Neuron (in vitro differentiated cells): ENCODE measurements at regions not wholly inside any gene's neighbourhood (a gene's known extent, or its start where the extent isn't known, plus 50 kb on each side); places are given as distances from the start of the nearest gene placed in this dataset.
"Not testable (repeated sequence)": the region's sequence is repeated elsewhere in the genome, so short reads cannot be mapped to it uniquely, and the experiment has no call there.

Experiments used
- H2AFZ ChIP-seq: one replicate; pipeline ENCODE4 v1.6.1; 2013; ENCODE audit warnings: low read depth, mild to moderate bottlenecking, inconsistent platforms, low read length, moderate library complexity
- H3K27me3 ChIP-seq: one replicate; pipeline ENCODE4 v1.6.1; 2013; ENCODE audit warnings: low read length; ENCODE audit not compliant: insufficient read depth
- H3K36me3 ChIP-seq: one replicate; pipeline ENCODE4 v1.6.1; 2013; ENCODE audit warnings: low read length; ENCODE audit not compliant: insufficient read depth
- H3K4me1 ChIP-seq: one replicate; pipeline ENCODE4 v1.6.1; 2013; ENCODE audit warnings: low read length; ENCODE audit not compliant: insufficient read depth
- H3K4me3 ChIP-seq: 2 replicates; pipeline ENCODE4 v1.5.1; 2013; ENCODE audit warnings: mild to moderate bottlenecking, low read length, moderate library complexity
- H3K9me3 ChIP-seq: one replicate; pipeline ENCODE4 v1.6.1; 2013; ENCODE audit warnings: low read length

DNA sequence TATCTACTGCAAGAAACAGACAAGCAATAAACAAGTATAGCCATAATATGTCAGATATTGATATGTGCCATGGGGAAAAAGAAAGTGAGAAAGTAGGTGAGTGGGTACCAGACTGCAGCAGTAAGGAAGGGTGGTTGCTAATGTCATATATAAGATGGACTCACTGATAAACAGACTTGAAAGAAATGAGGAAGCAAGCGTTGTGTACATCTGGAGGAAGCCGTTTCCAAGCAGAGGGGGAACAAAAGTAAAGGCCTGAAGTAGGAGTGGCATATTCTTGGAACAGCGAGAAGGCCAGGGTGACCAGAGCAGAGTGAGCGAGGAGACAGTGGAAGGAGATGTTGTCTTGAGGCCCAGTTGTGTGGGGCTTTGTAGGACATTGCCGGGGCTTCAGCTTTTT is 142.2 kb upstream of the MAP3K1 start:
- Histone ChIP-seq H3K27me3 (no peaks in the 10 kb centered on the region), H3K4me1 (peaks cover 4% of the 10 kb centered on the region), H3K9me3 (no peaks in the 10 kb centered on the region), H3K36me3 (no peaks in the 10 kb centered on the region), H2AFZ (no peak overlapping the region), H3K4me3 (no peak overlapping the region)

DNA sequence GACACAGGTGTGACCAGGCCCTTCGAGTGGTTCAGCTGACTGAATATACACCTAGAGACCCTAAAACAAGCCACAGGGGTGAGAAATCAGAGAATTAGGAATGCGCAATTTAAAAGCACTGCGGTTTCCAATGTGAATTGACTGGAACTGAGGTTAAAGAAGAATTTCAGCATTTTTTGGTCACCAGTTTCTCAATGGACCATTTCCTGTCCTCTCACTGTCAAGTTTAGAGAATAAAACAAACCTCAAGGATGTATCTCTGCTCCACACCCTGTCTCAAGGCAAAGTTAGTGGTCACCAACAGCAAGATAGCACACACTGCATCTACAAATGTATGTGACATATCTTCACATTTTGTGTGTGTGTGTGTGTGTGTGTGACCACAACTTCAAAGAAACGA is 143.8 kb upstream of the MAP3K1 start:
- Histone ChIP-seq H3K4me1 (peaks cover 4% of the 10 kb centered on the region), H2AFZ (no peak overlapping the region), H3K9me3 (no peaks in the 10 kb centered on the region), H3K27me3 (no peaks in the 10 kb centered on the region), H3K4me3 (no peak overlapping the region), H3K36me3 (no peaks in the 10 kb centered on the region)

DNA sequence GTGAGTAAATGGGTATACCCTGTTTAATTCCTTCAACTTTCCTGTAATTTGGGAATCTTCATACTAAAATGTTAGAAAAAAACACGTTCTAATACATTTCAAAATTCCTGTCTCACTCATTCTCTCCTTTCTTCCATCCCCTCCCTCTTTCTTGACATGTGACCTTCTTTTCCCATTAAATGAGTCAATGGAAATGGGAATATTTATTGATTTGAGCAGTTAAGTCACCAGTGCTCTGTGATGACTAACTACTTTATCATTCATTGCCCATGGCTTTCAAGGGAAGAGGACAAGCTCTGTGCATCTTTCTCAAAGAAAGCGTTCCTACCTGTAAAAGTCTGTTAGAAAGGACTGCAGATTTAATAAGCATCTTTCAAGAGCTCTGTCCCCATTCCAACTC is 144.4 kb upstream of the MAP3K1 start:
- Histone ChIP-seq H2AFZ (no peak overlapping the region), H3K9me3 (no peaks in the 10 kb centered on the region), H3K27me3 (no peaks in the 10 kb centered on the region), H3K4me1 (peaks cover 4% of the 10 kb centered on the region), H3K4me3 (no peak overlapping the region), H3K36me3 (no peaks in the 10 kb centered on the region)

DNA sequence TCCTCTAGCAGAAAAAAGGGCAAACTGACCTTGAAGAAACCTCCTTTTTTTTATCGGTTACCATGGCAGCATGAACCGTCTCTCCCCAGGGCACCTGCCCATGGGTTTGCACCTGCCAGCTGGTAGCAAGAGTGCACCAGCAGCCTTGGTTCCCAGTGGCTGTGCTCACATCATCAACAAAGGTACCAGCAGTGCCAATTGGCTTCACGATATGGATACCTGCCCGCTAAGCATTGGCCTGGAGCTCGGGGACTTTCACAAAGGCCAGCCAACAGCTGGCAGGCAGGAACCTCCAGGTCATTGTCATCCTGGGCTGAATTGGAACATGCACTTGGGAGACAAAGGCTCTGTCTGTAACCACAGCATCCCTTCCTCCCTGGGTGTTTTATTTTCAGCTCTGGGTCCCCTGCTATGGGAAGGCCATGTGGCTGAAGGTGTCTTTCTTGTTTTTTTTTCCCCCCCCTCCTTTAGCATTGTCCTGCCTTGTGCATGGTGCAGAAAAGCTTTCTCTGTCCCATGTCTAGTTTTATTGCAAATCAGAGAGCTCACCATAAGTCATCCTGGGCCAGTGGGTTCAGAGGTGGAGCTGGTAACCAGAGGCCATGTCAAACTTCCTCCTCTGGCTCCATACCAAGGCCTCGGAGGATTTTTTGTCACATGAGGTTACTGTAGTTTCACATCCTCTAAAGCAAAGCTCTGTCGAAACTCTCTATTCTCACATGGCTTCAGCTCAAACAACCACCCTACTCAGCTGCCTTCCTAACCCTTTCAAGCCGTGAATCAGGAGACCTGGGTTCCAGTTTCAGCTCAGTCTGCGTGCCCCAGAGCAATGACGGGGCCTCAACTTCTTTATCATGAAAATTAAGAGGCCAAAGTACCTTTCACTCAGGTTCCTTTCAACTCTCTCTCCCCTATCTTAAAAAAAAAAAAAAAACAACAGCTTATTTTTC is 145.5 kb upstream of the MAP3K1 start:
- Histone ChIP-seq H3K36me3 (no peaks in the 10 kb centered on the region), H3K4me3 (no peak overlapping the region), H3K9me3 (no peaks in the 10 kb centered on the region), H3K4me1 (peaks cover 4% of the 10 kb centered on the region), H2AFZ (no peak overlapping the region), H3K27me3 (no peaks in the 10 kb centered on the region)

DNA sequence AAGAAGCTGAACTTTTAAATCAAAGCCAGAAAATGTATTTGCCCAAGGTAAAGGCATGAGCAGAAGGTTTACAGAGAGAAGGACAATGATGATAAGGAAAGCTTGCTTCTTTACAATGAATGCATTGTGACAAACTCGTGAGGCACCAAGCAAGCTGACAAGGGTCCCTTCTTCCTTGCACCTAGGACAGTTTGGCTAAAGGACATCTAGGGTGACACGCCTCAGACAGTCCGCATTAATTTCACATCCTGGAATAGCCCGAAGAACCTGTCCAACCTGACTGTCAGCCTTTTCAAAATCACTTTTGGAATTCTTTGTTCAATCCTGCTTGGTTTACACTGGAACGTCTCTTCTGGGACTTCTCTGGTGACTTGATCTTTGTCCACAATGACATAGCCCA is 146.4 kb upstream of the MAP3K1 start:
- Histone ChIP-seq H3K9me3 (no peaks in the 10 kb centered on the region), H3K4me1 (peaks cover 4% of the 10 kb centered on the region), H3K4me3 (no peak overlapping the region), H2AFZ (no peak overlapping the region), H3K36me3 (no peaks in the 10 kb centered on the region), H3K27me3 (no peaks in the 10 kb centered on the region)

DNA sequence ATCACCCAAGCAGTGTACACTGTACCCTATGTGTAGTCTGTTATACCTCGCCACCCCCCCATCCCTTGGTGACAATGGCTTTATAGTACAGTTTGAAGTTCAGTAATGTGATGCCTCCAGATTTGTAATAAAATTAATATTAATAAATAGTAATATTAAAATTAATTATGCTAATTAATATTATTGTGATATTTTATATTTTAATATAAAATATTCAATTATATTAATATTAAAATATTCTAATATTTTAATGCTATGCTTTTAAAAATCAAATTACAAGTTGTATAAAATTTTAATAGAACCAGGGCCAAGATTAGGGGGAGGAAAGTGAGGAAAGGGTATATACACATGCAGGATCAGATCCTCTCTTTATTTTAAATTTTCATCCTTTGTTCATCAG is 147.7 kb upstream of the MAP3K1 start:
- H2AFZ ChIP-seq, result no peak overlapping the region
- H3K36me3 ChIP-seq, result no peaks in the 10 kb centered on the region
- H3K27me3 ChIP-seq, result no peaks in the 10 kb centered on the region
- peaks cover 4% of the 10 kb centered on the region for H3K4me1 ChIP-seq
- H3K4me3 ChIP-seq, result no peak overlapping the region
- no peaks in the 10 kb centered on the region for H3K9me3 ChIP-seq

DNA sequence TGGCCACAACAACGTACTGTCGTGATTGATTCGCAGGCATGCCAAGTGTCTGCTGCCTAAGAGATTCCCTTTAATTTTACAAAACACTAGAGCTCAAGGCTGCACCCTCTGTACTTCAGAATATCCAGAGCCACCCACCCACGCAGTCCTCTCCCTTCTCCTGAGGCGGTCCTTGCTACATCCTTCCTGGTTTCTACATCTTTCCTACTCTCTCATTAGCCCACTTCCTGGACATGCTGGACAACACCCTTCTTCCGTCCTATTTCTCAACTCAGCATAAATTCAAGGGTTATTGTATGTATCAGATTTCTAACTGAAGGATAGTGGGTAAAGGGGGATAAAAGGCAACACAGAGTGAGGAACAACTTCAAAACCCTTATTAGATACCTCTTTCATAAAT is 148.4 kb upstream of the MAP3K1 start:
- Histone ChIP-seq H3K4me1 (peaks cover 4% of the 10 kb centered on the region), H3K9me3 (no peaks in the 10 kb centered on the region), H3K27me3 (no peaks in the 10 kb centered on the region), H2AFZ (no peak overlapping the region), H3K36me3 (no peaks in the 10 kb centered on the region), H3K4me3 (no peak overlapping the region)

DNA sequence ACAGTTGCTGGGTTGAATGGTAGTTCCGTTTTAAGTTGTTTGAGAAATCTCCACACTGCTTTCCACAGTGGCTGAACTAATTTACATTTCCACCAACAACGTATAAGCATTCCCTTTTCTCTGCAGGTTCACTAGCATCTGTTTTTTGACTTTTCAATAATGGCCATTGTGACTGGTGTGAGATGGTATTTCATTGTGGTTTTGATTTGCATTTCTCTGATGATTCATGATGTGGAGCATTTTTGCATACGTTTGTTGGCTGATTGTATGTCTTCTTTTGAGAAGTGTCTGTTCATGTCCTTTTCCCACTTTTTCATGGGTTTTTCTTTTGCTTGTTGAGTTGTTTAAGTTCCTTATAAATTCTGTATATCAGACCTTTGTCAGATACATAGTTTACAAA is 150.2 kb upstream of the MAP3K1 start:
- H3K4me1 ChIP-seq, H3K4me3 ChIP-seq, H3K36me3 ChIP-seq, H2AFZ ChIP-seq, H3K9me3 ChIP-seq, H3K27me3 ChIP-seq: not testable (repeated sequence)

DNA sequence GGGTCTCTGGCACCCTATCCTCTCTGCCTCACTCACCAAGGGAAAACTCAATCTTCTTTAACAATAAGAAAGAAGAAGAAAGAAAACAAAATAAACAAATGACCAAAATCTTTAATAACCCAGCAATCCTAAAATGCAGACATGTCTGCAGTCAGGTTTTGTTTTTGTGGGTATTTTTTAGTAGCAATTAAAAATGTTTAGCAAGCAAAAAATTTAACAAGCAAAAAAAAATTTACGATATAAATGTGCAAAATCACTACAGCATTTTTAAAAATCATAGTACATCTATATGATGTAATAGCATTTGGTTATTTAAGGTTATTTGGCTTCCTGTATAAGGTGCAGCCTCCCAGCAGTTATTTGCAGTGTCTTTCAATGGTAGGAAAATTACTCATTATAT is 151.3 kb upstream of the MAP3K1 start:
- Histone ChIP-seq H2AFZ (no peak overlapping the region), H3K4me1 (no peaks in the 10 kb centered on the region), H3K4me3 (no peak overlapping the region), H3K36me3 (no peaks in the 10 kb centered on the region), H3K27me3 (no peaks in the 10 kb centered on the region), H3K9me3 (no peaks in the 10 kb centered on the region)

DNA sequence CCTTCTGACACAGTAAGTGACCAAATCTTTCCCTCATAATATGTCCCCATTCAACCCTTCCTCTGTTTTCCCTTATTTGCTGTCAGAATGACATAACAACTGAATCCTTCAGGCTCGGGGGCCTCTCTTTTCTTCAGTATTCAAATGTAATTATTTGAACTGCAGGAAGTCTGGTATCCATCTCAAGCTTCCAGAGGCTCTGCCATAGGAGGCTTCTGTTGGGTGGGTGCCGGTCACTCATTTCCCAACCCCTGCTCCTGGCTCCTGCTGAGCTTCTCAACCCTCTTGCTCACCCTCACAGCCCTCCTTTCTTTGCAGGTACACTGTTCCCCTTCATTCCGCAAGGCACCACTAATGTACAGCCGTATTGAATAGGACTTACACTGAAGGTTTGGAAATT is 151.8 kb upstream of the MAP3K1 start:
- Histone ChIP-seq H3K9me3 (no peaks in the 10 kb centered on the region), H3K4me3 (no peak overlapping the region), H3K36me3 (no peaks in the 10 kb centered on the region), H3K4me1 (no peaks in the 10 kb centered on the region), H3K27me3 (no peaks in the 10 kb centered on the region), H2AFZ (no peak overlapping the region)

DNA sequence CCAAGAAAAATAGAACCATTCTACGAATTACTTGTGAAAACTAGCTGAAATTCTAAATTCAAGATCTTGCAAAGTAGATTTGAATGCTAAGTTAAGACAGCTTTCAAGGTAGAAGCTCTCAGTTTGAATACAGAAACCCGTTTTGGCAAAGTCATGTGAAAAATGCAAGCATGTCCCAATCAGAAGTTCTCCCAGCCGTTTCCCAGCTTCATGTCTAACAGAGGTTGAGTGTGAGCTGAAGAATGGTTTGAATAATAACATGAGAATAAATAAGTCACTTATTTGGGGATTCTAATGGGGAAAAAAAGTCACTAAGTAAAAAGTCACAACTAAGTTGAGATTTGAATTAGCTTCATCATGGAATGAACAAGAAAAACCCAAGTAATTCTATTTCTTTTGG is 152.5 kb upstream of the MAP3K1 start:
- Histone ChIP-seq H2AFZ (no peak overlapping the region), H3K4me3 (no peak overlapping the region), H3K36me3 (no peaks in the 10 kb centered on the region), H3K4me1 (no peaks in the 10 kb centered on the region), H3K9me3 (no peaks in the 10 kb centered on the region), H3K27me3 (no peaks in the 10 kb centered on the region)

DNA sequence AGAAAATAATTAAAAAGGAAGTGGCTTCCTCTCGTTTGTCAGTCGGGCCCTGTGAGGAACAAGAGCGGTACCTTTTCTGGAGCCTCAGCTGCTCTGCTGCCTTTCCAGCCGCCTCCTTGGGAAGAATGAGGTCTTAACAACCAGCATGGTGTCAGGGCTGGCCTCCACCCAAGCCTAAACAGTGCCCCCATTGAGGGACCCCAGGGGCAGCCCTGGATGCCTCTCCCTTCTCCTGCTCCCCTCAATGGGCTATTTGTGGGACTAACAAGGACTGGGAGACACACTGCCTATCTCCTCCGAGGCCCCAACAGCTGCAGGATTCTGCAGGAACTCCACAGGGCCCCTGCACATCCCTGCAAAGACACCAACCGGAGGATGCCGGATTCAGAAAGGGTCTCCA is 155.4 kb upstream of the MAP3K1 start:
- H3K36me3 ChIP-seq, result no peaks in the 10 kb centered on the region
- no peaks in the 10 kb centered on the region for H3K27me3 ChIP-seq
- H3K9me3 ChIP-seq, result no peaks in the 10 kb centered on the region
- no peak overlapping the region for H3K4me3 ChIP-seq
- no peaks in the 10 kb centered on the region for H3K4me1 ChIP-seq
- no peak overlapping the region for H2AFZ ChIP-seq

DNA sequence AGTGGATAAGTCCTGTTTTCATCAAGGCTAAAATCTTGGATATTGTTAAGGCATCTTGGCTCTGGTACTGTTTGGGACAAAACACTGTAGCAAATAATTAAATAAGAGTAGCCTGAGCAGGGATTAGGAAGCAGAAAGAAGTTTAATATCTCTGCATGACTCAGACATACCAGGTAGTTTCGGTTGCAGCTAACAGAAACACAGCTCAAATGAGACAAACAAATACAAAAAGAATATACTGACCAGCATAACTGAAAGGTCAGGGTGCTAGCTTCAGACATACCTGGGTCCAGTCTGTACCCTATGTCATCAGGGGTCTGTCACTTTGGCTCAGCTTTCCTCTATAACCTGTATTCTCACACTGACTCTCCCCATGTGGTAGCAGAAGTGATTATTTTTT is 156.4 kb upstream of the MAP3K1 start:
- H2AFZ ChIP-seq, result no peak overlapping the region
- H3K27me3 ChIP-seq, result no peaks in the 10 kb centered on the region
- no peaks in the 10 kb centered on the region for H3K4me1 ChIP-seq
- no peaks in the 10 kb centered on the region for H3K9me3 ChIP-seq
- no peaks in the 10 kb centered on the region for H3K36me3 ChIP-seq
- no peak overlapping the region for H3K4me3 ChIP-seq
